Suppressor macrophage treated with lipopolysaccharide for 1 hour (primary cell): ENCODE measurements at regions not wholly inside any gene's neighbourhood (a gene's known extent, or its start where the extent isn't known, plus 50 kb on each side); places are given as distances from the start of the nearest gene placed in this dataset.
A peak's percentile ranks its signal among the peaks of the same experiment; 100 is the strongest.
"Not testable (repeated sequence)": the region's sequence is repeated elsewhere in the genome, so short reads cannot be mapped to it uniquely, and the experiment has no call there.

Experiments
- DNase-seq, 3 donors: peaks; one replicate each; pipeline ENCODE4 v3.0.0-alpha.2; 2020 to 2022

DNA sequence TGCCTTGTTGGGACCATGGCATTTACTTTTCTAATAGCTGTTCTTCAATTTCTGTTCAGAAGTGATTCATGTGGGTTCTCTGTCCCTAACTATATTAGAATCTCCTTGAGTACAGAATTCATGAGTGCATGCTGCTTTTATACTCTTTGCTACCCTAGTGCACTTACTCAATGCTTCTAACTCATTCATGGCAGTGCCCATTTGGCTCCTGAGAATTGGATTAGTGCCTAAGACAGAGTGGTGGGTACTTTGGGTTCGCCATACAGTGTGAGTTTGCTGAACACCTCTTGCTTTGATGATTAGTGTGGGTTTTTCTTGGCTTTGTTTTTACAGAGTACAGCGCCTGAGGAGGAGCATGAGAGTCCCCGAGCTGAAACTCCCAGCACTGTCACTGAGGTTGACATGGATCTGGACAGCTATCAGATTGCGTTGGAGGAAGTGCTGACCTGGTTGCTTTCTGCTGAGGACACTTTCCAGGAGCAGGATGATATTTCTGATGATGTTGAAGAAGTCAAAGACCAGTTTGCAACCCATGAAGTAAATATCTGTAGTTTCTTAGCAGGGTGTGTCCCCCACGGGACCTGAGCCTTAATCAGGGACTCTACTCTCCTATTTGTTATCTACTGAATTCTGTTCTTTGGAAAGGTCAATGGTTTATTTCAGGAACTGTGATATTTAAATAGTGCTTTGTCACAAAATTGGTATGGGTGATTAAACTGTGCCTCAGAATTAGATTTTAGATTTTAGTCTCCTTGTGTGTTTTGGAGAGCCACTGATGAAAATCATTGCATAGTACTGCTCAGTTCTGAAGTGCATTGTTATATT is 150.7 kb downstream of the UTRN start:
- no peak for DNase-seq

DNA sequence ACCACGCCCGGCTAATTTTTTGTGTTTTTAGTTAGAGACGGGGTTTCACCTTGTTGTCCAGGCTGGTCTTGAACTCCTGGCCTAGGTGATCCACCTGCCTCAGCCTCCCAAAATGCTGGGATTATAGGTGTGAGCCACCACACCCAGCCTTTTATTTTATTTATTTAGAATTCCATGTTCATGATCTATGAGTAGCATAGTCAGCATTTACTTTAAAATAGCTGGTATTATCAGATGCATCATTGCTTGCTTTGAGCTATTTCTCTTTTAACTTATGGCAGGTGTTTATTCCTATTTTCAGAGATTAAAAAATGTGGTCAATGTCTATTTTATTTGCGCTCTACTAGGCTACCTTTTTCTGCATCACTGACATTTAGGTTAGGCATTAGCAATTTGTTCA is 152.0 kb downstream of the UTRN start:
- no peak for DNase-seq

- DNase-seq: no peak
Measured at GRCh38 chr6:144438103-144438502, 153.0 kb downstream of the UTRN start.

GRCh38 chr6:144439016-144439415 is 153.9 kb downstream of the UTRN start:
- DNase-seq: no peak

DNA sequence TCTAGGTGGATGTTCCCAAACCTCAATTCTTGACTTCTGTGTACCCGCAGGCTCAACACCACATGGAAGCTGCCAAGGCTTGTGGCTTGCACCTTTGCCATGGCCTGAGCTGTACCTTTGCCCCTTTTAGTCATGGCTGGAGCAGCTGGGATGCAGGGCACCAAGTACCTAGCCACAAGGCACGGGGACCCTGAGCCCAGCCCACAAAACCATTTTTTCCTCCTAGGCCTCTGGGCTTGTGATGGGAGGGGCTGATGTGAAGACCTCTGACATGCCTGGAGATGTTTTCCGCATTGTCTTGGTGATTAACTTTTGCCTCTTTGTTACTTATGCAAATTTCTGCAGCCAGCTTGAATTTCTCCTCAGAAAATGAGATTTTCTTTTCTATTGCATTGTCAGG is 156.7 kb downstream of the UTRN start:
- not testable (repeated sequence) for DNase-seq

DNA sequence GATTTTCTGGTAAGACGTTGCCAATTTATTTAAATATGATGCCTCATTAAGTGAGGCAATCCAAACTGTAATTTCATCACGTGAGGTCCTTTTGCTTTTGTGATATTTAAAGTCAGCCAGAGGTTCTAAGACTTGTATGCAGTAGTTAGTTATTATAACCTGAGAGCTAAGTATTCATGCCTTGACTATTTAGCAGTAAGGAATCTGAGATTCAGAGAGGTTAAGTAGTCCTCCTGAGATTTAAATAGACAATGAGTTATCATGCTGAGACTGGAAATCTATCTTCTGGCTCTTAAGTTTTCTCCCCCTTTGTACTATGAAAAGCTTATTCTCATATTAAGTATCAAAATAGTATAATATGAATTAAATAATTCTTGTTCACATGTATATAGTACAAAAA is 158.0 kb downstream of the UTRN start:
- no peak for DNase-seq

DNA sequence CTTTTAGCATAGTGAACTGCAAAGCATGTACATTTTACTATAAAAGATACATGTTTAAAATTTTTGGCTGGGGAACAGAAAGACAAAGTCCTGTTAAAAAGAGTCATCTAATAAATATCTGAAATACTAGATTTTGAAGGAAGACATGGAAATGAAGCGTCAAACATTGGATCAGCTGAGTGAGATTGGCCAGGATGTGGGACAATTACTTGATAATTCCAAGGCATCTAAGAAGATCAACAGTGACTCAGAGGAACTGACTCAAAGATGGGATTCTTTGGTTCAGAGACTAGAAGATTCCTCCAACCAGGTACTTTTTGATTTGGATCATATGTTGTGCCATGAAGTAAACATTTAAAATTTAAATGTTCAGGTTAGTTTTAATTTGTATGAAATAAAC is 162.3 kb downstream of the UTRN start:
- no peak for DNase-seq

- DNase-seq: no peak
Measured at GRCh38 chr6:144449218-144449617, 164.1 kb downstream of the UTRN start.

DNA sequence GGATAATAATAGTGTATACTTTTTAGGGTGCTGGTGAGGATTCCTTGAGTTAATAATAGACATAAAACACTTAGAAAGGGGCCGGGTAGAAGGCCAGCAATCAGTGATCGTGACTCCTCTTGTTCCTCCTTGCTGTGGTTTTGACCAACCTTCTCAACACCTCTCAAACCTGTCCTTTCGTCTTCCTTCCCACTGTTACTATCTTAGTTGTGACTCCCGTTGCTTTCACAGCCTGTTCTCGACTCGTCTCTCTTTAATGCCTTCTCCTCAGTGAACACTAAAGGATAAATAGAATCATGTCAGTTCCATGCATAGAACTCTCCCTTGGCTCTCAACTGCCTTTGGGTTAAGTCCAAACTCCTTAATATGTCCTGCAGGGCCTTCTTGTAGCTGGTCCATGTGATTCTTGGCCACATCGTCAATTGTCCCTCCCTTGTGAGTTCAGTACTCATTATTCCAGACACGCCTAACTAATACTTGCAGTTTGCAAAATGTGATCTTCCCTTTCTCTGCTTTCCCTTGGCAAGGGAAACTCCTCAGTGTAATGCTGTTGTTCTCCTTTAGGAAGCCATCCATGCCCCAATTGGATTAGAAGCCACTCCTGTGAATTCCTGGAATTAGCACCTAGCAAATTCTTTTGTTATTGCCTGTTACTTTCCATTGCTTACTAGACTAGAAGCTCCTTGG is 164.9 kb downstream of the UTRN start:
- DNase-seq: no peak

DNA sequence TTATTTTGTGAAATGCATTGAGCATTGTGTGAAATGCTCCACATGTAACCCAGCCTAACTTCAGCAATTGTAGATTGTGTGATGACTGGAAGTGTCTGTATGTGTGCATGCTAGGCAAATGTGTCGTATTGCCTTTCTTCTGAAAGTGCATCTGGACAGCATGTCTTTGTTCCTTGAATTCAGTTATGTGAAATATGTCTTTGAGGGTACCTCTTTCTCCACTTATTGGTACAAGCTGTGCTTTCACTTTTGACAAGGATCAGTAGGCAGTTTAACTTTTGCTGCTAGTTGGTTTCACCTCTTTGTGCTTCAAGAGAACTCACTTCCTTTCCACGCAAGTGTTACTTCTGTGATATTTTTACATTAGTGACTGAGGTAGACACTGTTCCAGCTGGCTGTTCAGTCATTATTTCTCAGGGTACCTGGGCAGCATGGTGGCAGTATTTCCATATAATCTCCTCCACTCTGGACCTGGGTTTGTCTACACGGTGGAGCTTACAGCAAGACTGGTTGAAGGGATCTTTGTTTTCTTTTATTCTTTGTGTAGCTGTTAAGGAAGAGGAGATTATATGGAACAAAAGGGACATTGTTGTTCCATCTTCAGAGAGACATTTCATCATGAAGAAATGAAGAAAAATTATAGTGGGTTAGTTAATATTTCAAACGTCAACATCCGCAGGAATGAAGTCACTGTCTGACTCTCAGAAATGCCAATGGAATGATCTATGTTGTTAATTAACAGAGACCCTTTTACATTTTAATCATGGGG is 175.4 kb downstream of the UTRN start:
- no peak for DNase-seq

DNA sequence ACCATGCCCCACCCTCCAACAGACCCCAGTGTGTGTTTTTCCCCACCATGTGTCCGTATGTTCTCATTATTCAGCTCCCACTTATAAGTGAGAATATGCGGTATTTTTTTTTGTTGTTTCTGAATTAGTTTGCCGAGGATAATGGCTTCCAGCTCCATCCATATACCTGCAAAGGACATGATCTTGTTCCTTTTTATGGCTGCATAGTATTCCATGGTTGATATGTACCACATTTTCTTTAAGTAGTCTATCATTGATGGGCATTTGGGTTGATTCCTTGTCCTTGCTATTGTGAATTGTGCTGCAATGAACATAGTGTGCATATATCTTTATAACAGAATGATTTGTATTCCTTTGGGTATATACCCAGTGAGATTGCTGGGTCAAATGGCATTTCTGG is 176.9 kb downstream of the UTRN start:
- DNase-seq: no peak

- DNase-seq: no peak
Measured at GRCh38 chr6:144466716-144467115, 181.6 kb downstream of the UTRN start.

DNA sequence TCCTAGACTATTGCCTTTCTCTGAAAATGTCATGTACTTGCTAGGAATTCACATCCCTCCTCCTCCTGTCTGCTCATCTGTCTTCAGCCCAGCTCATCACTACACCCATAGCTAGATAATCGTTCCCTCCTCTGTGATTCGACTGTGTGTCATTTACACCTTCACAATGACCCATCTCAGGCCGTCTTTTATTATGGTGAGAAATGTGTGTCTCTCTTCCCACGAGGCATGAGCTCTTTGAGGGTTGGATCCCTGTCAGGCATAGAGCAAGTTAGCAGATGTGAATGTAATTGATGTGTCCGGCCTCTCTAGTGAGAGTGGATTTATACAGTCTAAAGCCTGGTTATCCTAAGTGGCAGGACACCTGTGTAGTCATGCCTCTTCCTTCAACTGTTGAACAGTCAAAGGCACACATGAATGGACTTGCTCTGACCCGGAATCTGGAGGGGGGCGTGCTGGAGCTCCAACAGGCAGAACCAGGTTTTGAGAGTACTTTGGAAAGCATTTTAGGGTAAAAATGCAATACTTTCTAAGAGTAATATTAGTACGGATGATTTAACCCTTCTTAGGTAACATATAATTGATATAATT is 182.1 kb downstream of the UTRN start:
- DNase-seq: no peak

- no peak for DNase-seq
Measured at GRCh38 chr6:144467921-144468320, 182.8 kb downstream of the UTRN start.

DNA sequence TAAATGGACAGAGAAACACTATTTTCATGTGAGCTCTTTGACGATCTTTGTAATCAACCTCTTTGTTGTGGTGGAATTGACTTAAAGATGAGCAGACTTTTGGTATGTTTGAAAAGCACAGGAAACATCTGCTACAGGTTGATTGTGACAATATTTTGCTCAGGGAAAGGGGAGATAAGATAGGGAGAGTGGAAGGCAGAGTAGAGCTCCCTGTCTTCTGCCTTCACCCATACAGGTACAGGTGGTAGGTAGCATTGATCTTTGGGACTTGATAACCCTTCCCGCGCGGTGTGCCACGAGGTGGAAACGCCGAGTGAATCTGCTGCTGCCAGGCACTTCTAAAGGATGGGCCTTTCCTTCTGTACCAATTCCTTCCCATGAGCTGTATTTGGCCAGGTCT is 183.6 kb downstream of the UTRN start:
- DNase-seq: no peak

DNA sequence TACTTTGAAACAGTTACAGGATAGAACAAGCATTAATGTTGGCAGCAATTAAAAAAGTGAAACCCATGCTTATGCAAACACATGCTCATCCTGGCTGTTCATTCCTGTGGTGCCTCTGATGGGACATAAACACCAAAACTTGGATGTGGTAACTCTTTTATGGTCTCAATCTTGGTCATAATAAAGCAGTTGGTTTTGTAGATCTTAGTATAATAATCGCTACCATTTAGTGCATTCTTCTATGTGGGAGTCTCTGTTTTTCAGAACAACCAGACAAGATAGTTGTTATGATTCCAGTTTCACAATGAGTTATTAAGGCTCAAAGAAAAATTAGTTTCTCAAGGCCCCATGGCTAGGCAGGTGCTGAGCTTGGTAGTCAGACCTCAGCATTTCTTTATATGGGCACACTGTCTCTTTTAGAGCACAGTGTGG is 184.0 kb downstream of the UTRN start:
- DNase-seq: no peak

DNA sequence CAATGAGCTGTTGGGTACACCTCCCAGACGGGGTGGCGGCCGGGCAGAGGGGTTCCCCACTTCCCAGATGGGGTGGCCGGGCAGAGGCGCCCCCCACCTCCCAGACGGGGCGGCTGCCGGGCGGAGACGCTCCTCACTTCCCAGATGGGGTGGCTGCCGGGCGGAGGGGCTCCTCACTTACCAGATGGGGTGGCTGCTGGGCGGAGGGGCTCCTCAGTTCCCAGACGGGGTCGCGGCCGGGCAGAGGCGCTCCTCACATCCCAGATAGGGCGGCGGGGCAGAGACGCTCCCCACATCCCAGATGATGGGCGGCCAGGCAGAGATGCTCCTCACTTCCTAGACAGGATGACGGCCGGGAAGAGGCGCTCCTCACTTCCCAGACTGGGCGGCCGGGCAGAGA is 185.1 kb downstream of the UTRN start:
- not testable (repeated sequence) for DNase-seq

DNA sequence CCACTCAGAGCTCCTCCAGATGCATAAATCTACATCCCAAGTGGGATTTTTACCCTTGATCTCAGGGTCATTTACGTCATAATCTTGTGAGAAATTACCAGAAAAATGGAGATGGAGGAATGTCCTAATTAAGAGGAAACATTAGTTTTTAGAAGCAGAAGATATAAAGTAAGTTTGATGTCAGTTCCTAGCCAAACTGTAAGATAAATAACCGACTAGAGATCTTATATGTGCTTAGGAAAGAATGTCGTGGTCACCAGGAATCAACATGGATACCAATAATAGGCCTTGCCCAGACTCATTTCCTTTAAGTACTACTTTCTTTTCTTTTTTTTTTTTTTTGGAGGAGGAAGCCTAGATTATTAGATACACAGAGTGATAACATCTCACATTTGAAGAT is 186.9 kb downstream of the UTRN start:
- DNase-seq: no peak

DNA sequence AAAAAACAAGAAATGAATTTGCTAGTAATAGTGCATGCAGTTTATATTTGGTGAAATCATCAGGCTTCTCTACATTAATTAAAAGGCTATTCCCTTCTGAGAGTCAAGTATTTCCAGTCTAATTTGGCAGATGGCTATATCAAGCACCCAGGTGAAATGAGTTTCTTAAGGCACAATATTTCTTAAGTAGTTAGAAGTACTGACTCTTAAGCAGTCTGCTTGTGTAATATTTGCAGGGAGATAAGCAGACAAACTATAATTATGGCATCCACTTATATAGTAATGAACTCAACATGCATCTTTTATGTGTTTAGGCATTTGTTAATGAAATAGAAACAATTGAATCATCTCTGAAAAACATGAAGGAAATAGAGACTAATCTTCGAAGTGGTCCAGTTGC is 189.2 kb downstream of the UTRN start:
- DNase-seq: no peak

DNA sequence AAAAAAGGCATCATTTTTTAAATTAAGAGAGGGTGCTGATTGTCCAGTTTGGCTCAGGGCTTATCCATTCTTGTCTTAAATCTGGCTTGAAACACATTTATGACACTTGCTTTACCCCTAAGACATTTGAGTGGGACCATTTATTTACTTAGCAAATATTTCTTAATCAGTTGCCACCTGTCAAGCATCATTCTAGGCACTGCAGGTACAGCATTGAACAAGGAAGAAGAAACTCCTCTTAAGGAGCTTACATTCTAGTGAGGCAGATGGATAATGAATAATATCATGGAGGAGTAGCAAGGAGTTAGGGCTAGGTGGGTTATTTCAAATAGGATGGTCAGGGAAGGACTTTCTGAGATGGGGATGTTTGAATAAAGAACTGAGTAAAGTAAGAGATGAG is 189.8 kb downstream of the UTRN start:
- no peak for DNase-seq

DNA sequence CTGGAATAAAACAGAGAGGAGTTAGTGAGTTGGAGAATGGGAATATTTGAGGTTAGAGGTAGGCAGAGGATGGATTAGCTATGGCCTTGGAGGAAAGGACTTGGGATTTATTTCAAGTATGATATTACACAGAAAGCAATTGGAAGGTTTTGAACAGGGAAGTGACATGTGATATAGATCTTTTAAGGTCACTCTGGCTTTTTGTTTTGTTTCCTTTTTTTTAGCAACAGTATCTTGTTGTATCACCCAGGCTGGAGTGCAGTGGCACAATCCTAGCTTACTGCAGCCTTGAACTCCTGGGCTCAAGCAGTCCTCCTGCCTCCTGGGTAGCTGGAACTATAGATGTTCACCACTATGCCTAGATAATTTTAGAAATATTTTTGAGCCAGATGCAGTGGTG is 190.3 kb downstream of the UTRN start:
- peak in 1 of 3 donors; percentile 10 for DNase-seq

DNA sequence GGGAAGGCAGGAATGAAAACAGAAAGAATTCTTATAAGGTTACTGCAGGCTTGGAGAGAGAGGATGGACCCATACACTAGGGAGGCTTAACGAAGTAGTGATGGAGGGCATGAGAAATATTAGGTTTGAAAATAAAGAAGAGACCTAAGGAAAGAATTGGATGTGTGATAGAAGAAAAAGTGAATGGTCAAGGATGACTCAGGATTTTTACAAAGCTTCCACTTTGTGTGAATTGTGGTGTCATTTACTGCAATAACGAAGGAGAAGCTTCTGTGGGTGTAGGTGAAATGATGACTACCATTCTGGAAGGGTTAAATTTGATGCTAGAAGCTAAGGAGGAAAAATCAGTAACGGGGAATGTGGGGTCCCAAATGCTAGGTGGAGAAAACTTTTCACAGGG is 191.2 kb downstream of the UTRN start:
- DNase-seq: no peak

GRCh38 chr6:144477396-144477795 is 192.3 kb downstream of the UTRN start:
- no peak for DNase-seq
